Spleen (tissue), 11 donors: ENCODE measurements at regions not wholly inside any gene's neighbourhood (a gene's known extent, or its start where the extent isn't known, plus 50 kb on each side); places are given as distances from the start of the nearest gene placed in this dataset.
A peak's percentile ranks its signal among the peaks of the same experiment; 100 is the strongest.

ENCODE experiments used
- DNase-seq: peaks from one replicate; pipeline ENCODE4 v3.0.0-alpha.2; 2020
- H3K27ac ChIP-seq, 8 donors: fragments of 200-600 bp; sonication (generic) in 7 of 8; 1 replicate in 4 of 8; 2 replicates in 4 of 8; pipeline versions ENCODE4 v1.5.0 to v1.8.0; 2016 to 2021; ENCODE audit warnings: inconsistent platforms in 4 of 8, mild to moderate bottlenecking in 4 of 8, moderate library complexity in 1 of 8
- H3K27me3 ChIP-seq, 7 donors: fragments of 200-600 bp; sonication (generic) in 6 of 7; replicated peaks in 1 of 7; 1 replicate in 4 of 7; 2 replicates in 3 of 7; pipeline versions ENCODE4 v1.5.0 to v1.8.0; 2016 to 2021; ENCODE audit warnings: inconsistent platforms in 3 of 7, mild to moderate bottlenecking in 1 of 7
- H3K36me3 ChIP-seq, 6 donors: fragments of 200-600 bp; sonication (generic) in 5 of 6; 1 replicate in 4 of 6; 2 replicates in 2 of 6; pipeline versions ENCODE4 v1.5.0 to v1.8.0; 2016 to 2021; ENCODE audit warnings: inconsistent platforms in 2 of 6
- H3K4me1 ChIP-seq, 6 donors: fragments of 200-600 bp; sonication (generic) in 5 of 6; 1 replicate in 3 of 6; 2 replicates in 3 of 6; pipeline versions ENCODE4 v1.5.0 to v1.8.0; 2016 to 2021; ENCODE audit warnings: inconsistent platforms in 3 of 6
- H3K4me3 ChIP-seq, 8 donors: fragments of 200-600 bp; sonication (generic) in 7 of 8; 1 replicate in 4 of 8; 2 replicates in 4 of 8; pipeline versions ENCODE4 v1.5.0 to v1.8.0; 2016 to 2021; ENCODE audit warnings: inconsistent platforms in 4 of 8, mild to moderate bottlenecking in 4 of 8, moderate library complexity in 2 of 8
- H3K9me3 ChIP-seq, 8 donors: fragments of 200-600 bp; sonication (generic) in 7 of 8; 1 replicate in 4 of 8; 2 replicates in 4 of 8; pipeline versions ENCODE4 v1.5.0 to v1.8.0; 2016 to 2021; ENCODE audit warnings: inconsistent platforms in 4 of 8
- POLR2A ChIP-seq, 3 donors: fragments of 450-650 bp; IDR thresholded peaks; one replicate each; pipeline ENCODE4 v1.5.1; 2017; ENCODE audit warnings: antibody characterized with exemption in 3 of 3, mild to moderate bottlenecking in 1 of 3
- POLR2AphosphoS5 ChIP-seq, 3 donors: sonication (generic); formaldehyde crosslinking; IDR thresholded peaks; one replicate each; pipeline ENCODE4 v1.5.1; 2017; ENCODE audit warnings: antibody characterized with exemption in 3 of 3
- WGBS, 5 donors: extraction: QIAGEN DNeasy Blood & Tissue Kit in 3 of 5; methylation state at CpG; one replicate each; pipeline versions ENCODE4 v1.1.5 to v1.1.7; 2013 to 2018; 5-methylcytosine and 5-hydroxymethylcytosine counted together
- intact Hi-C: fragments of 100-400 bp; cut with DNase I; formaldehyde crosslinking; loops from one replicate; pipeline ENCODE4 v1.15.0; 2023; ENCODE audit warnings: low total_unique reads
- TF ChIP-seq, protein P1 (sequence below), 11 experiments: fragments of 200-600 bp in 7 of 11; fragments of 450-650 bp in 4 of 11; sonication (generic) in 4 of 11; IDR thresholded peaks in 8 of 11; conservative IDR thresholded peaks in 3 of 11; 1 replicate in 7 of 11; 2 replicates in 4 of 11; pipeline versions ENCODE4 v1.4.0 to v1.8.0; 2016 to 2021; ENCODE audit warnings: antibody characterized with exemption in 11 of 11, inconsistent platforms in 4 of 11, mild to moderate bottlenecking in 1 of 11
- donor health status: healthy with polysubstance abuse.
- donor health status: DM: no; HTN: no; CAD: no; lungs with moderate emphysema.
- donor health status: DM: no; HTN: no; CAD: no.
- donor health status: Bipolar disorder and iron deficiency.
- donor health status: healthy.
- donor health status: DM: no; HTN: no; CAD: no.
- donor health status: DM: yes; HTN: yes; CAD: no.

DNA sequence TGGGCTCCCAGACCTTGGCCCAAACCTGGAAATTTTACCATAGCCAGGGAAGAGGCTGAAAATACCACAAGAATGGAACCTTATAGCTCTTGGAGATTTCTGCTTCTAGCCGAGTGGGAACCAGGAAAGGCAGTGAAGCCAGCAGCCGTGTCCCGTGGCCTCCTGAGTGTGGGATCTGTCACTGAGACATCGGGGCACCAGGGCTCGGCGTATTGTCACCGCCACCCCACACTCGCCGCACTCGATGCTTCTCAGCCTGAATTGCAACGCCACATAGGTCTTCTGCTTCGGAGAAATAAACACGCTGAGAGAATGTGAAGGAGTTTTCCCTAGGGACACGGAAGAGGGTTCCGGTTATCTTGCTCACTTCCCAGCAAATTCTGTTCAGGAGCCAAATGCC lies 61.5 kb downstream of the DLL1 start:
- intact Hi-C loops: no loop called here
- peaks cover 0 to 24% (median 4%) of the 10 kb centered on the region in 6 donors for H3K4me1 ChIP-seq
- no peak for DNase-seq
- H3K27me3 ChIP-seq: peaks cover 0 to 10% (median 0%) of the 10 kb centered on the region in 7 donors
- no peak for TF ChIP-seq POLR2A (IDR thresholded peaks at IDR 0.05)
- TF ChIP-seq POLR2AphosphoS5 (IDR thresholded peaks at IDR 0.05): no peak
- TF ChIP-seq, protein P1, sequence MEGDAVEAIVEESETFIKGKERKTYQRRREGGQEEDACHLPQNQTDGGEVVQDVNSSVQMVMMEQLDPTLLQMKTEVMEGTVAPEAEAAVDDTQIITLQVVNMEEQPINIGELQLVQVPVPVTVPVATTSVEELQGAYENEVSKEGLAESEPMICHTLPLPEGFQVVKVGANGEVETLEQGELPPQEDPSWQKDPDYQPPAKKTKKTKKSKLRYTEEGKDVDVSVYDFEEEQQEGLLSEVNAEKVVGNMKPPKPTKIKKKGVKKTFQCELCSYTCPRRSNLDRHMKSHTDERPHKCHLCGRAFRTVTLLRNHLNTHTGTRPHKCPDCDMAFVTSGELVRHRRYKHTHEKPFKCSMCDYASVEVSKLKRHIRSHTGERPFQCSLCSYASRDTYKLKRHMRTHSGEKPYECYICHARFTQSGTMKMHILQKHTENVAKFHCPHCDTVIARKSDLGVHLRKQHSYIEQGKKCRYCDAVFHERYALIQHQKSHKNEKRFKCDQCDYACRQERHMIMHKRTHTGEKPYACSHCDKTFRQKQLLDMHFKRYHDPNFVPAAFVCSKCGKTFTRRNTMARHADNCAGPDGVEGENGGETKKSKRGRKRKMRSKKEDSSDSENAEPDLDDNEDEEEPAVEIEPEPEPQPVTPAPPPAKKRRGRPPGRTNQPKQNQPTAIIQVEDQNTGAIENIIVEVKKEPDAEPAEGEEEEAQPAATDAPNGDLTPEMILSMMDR (IDR thresholded peaks at IDR 0.05 in 8 of 11, conservative IDR thresholded peaks at IDR 0.05 in 3 of 11): no peak
- H3K9me3 ChIP-seq: no peaks in the 10 kb centered on the region
- H3K27ac ChIP-seq: no peak overlapping the region
- no peaks in the 10 kb centered on the region for H3K36me3 ChIP-seq
- H3K4me3 ChIP-seq: no peak overlapping the region
- WGBS, 5 donors: 91 to 96% (median 95%) methylated on average over 14 to 15 of the region's 15 CpGs

DNA sequence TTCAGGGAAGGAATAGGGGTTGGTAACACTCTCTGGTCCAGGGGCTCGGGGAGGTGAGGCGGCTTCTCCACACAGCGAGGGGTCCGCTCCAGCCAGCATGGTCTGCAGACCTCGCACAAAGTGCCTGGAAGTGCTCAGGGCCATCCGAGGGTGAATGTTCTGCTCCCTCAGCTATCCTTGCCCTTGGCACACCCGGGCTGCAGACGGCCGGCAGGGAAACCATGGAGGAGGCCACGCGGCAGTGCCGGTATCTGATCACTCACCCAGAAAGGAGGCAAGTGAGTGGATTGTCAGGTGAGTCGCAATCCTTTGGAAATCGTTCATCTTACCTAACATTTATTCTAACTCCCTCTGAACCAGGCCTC lies 62.0 kb downstream of the DLL1 start:
- TF ChIP-seq, protein P1 (IDR thresholded peaks at IDR 0.05 in 8 of 11, conservative IDR thresholded peaks at IDR 0.05 in 3 of 11): no peak
- no peak for TF ChIP-seq POLR2A (IDR thresholded peaks at IDR 0.05)
- intact Hi-C loops: no loop called here
- DNase-seq: peak; percentile 60
- WGBS, 5 donors: 82 to 92% (median 83%) methylated on average over 13 to 14 of the region's 14 CpGs
- H3K4me1 ChIP-seq: peaks cover 0 to 22% (median 6%) of the 10 kb centered on the region in 6 donors
- H3K9me3 ChIP-seq: no peaks in the 10 kb centered on the region
- H3K36me3 ChIP-seq: no peaks in the 10 kb centered on the region
- H3K4me3 ChIP-seq: no peak overlapping the region
- H3K27ac ChIP-seq: no peak overlapping the region
- peaks cover 0 to 10% (median 0%) of the 10 kb centered on the region in 7 donors for H3K27me3 ChIP-seq

DNA sequence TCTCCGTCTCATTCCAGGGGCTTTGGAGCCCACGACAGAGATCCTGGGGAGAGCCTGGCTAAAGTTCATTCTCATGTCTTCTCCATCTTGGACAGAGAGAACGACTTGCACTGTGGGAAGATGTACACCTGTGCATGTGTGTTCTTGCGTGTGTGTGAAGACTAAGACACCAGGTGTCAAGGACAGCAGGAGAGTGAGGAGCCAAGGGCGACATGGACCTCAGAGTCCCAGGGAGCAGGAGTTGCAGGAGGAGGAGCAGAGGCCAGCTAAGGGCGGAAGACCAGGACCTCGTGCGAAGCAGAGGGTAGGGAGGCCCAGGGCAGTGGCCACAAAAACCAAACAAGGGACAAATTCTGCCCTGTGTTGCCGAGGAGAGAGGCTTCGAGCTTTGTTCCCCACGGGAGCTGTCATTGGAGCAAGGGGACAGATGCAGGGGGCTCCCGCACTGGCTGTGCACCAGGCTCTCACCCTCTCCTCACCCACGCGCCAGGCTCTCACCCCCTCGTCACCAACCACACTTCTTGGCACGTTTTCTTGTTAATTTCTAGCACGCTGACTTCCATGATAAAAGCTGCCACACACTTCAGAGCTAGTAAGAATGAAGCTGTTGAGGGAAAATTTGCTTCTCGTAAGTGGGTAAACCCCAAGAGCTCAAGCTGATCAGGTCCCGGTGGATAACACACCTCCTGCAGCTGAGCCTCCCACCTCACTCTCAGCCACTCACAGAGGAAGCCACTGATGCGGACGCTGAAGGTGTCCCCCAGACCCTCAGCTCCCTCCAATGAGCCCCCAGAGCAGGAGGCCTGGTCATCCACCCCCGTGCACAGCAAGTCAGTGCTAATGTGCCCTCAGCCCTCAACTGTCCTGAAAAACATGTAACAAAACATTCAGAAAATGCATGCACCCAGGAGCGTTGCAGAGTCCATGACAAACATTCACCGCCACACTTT lies 62.6 kb downstream of the DLL1 start:
- H3K27me3 ChIP-seq: peaks cover 0 to 10% (median 0%) of the 10 kb centered on the region in 7 donors
- DNase-seq: peak; percentile 53
- H3K4me3 ChIP-seq: no peak overlapping the region
- WGBS, 5 donors: 85 to 94% (median 89%) methylated on average over 24 of the region's 24 CpGs
- TF ChIP-seq, protein P1 (IDR thresholded peaks at IDR 0.05 in 8 of 11, conservative IDR thresholded peaks at IDR 0.05 in 3 of 11): no peak
- TF ChIP-seq POLR2AphosphoS5 (IDR thresholded peaks at IDR 0.05) (no peak), POLR2A (IDR thresholded peaks at IDR 0.05) (no peak)
- H3K36me3 ChIP-seq: no peaks in the 10 kb centered on the region
- no peaks in the 10 kb centered on the region for H3K9me3 ChIP-seq
- intact Hi-C loops: no loop called here
- H3K4me1 ChIP-seq: peaks cover 0 to 20% (median 9%) of the 10 kb centered on the region in 6 donors
- H3K27ac ChIP-seq: no peak overlapping the region

DNA sequence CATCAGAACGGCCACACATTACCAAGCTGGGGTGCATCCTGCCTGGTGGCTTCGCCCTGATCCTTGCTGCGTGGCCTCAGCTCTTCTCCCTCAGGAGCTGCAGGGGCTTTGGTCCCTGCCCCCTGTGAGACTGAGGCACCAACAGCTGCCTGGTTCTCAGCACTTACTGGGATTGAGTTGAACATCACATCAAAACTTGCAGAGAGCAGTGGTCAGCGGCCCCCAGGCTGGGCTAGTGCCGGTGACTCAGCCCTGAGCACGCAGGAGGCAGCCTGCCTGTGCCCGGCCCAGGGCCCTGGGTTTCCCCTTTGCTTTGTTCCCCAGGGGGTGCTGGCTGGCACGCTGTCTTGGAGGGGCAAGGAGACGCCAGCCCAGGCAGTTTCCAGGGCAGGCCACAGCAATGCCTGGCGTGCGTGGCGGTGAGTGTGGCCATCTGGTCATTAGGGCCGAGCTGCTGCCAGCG lies 63.3 kb downstream of the DLL1 start:
- peak; percentile 68 for DNase-seq
- Histone ChIP-seq H3K4me1 (peaks cover 4 to 27% (median 14%) of the 10 kb centered on the region in 6 donors), H3K36me3 (no peaks in the 10 kb centered on the region), H3K27me3 (peaks cover 0 to 10% (median 0%) of the 10 kb centered on the region in 7 donors), H3K4me3 (no peak overlapping the region), H3K27ac (no peak overlapping the region), H3K9me3 (no peaks in the 10 kb centered on the region)
- TF ChIP-seq POLR2AphosphoS5 (IDR thresholded peaks at IDR 0.05) (no peak), POLR2A (IDR thresholded peaks at IDR 0.05) (no peak)
- TF ChIP-seq, protein P1 (IDR thresholded peaks at IDR 0.05 in 8 of 11, conservative IDR thresholded peaks at IDR 0.05 in 3 of 11): no peak
- intact Hi-C loops: no loop called here
- WGBS, 5 donors: 89 to 94% (median 92%) methylated on average over 13 to 14 of the region's 14 CpGs
